ENCODE measurements at regions not wholly inside any gene's neighbourhood (a gene's known extent, or its start where the extent isn't known, plus 50 kb on each side); places are given as distances from the start of the nearest gene placed in this dataset.
A peak's percentile ranks its signal among the peaks of the same experiment; 100 is the strongest.
"Not testable (repeated sequence)": the region's sequence is repeated elsewhere in the genome, so short reads cannot be mapped to it uniquely, and the experiment has no call there.

GRCh38 chr18:38494065-38494464, 928.5 kb upstream of the CELF4 start:
- Mint-ChIP-seq H3K4me3 (ENCODE audit: unreplicated experiment) (peak overlapping the region; percentile 0), H3K27me3 (ENCODE audit: insufficient read depth, unreplicated experiment) (no peaks in the 10 kb centered on the region), H3K27ac (ENCODE audit: low read depth, unreplicated experiment) (peak overlapping the region; percentile 55), H3K36me3 (ENCODE audit: insufficient read depth, unreplicated experiment) (no peaks in the 10 kb centered on the region), H3K9me3 (ENCODE audit: unreplicated experiment) (no peaks in the 10 kb centered on the region), H3K4me1 (ENCODE audit: insufficient read depth, unreplicated experiment) (peaks cover 37% of the 10 kb centered on the region)
- no peak for TF ChIP-seq CTCF (IDR thresholded peaks at IDR 0.05; ENCODE audit: unreplicated experiment)
- ChIA-PET POLR2A (interaction anchor here (0.5 to 1.2 kb wide), 8 partner anchors 8 to 1393 kb away, joined by 3 to 4 read pairs (median 3); no protein-coding TSS in a partner anchor), CTCF (interaction anchor here (1.2 kb wide), 1 partner anchor 18 kb away, joined by 3 read pairs; no protein-coding TSS in a partner anchor)
- no TSS peak for BruUV-seq (replicated peaks)
- DNase-seq (ENCODE audit: unreplicated experiment), result peak; percentile 10
- intact Hi-C loops (cut with micrococcal nuclease), result no loop called here

DNA sequence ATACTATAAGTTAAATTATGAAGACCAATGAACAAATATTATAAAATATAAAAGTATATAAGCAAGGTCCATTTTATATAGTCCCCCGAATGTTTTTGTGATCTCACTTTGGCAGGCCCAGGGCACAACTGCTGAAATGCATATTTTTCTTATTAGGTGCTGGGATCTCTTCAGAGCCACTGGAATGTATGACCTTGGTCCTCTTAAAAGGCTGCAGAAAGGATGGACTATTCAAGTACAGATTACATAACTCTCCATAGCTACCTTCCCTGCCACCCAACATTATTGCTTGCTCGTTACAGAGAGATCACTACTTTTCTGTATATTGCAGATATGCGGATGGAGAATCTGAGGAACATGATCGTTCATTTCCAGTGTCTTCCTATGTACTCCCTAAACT, 925.6 kb upstream of the CELF4 start:
- no peak for TF ChIP-seq CTCF (IDR thresholded peaks at IDR 0.05; ENCODE audit: unreplicated experiment)
- intact Hi-C loops (cut with micrococcal nuclease), result no loop called here
- H3K27me3 Mint-ChIP-seq (ENCODE audit: insufficient read depth, unreplicated experiment), result no peaks in the 10 kb centered on the region
- H3K4me1 Mint-ChIP-seq (ENCODE audit: insufficient read depth, unreplicated experiment), result peaks cover 17% of the 10 kb centered on the region
- H3K4me3 Mint-ChIP-seq (ENCODE audit: unreplicated experiment), result no peak overlapping the region
- H3K27ac Mint-ChIP-seq (ENCODE audit: low read depth, unreplicated experiment), result no peak overlapping the region
- no TSS peak for BruUV-seq (replicated peaks)
- no peaks in the 10 kb centered on the region for H3K9me3 Mint-ChIP-seq (ENCODE audit: unreplicated experiment)
- no peak for DNase-seq (ENCODE audit: unreplicated experiment)
- POLR2A ChIA-PET, result no interaction called here
- no peaks in the 10 kb centered on the region for H3K36me3 Mint-ChIP-seq (ENCODE audit: insufficient read depth, unreplicated experiment)
- CTCF ChIA-PET, result no interaction called here

- H3K4me3 Mint-ChIP-seq (ENCODE audit: unreplicated experiment); CTCF ChIA-PET; POLR2A ChIA-PET; H3K36me3 Mint-ChIP-seq (ENCODE audit: insufficient read depth, unreplicated experiment); H3K27ac Mint-ChIP-seq (ENCODE audit: low read depth, unreplicated experiment); BruUV-seq (replicated peaks); H3K9me3 Mint-ChIP-seq (ENCODE audit: unreplicated experiment); intact Hi-C loops (cut with micrococcal nuclease); DNase-seq (ENCODE audit: unreplicated experiment); H3K27me3 Mint-ChIP-seq (ENCODE audit: insufficient read depth, unreplicated experiment): not testable (repeated sequence)
- H3K4me1 Mint-ChIP-seq (ENCODE audit: insufficient read depth, unreplicated experiment), result peaks cover 12% of the 10 kb centered on the region
These were observed 924.1 kb upstream of the CELF4 start for GRCh38 chr18:38489721-38490120.

GRCh38 chr18:38487521-38487920, 921.9 kb upstream of the CELF4 start:
- Mint-ChIP-seq H3K27ac (ENCODE audit: low read depth, unreplicated experiment) (no peak overlapping the region), H3K4me1 (ENCODE audit: insufficient read depth, unreplicated experiment) (no peaks in the 10 kb centered on the region), H3K27me3 (ENCODE audit: insufficient read depth, unreplicated experiment) (no peaks in the 10 kb centered on the region), H3K36me3 (ENCODE audit: insufficient read depth, unreplicated experiment) (no peaks in the 10 kb centered on the region), H3K4me3 (ENCODE audit: unreplicated experiment) (no peak overlapping the region), H3K9me3 (ENCODE audit: unreplicated experiment) (no peaks in the 10 kb centered on the region)
- ChIA-PET POLR2A (no interaction called here), CTCF (no interaction called here)
- DNase-seq (ENCODE audit: unreplicated experiment), result no peak
- no TSS peak for BruUV-seq (replicated peaks)
- TF ChIP-seq CTCF (IDR thresholded peaks at IDR 0.05; ENCODE audit: unreplicated experiment), result no peak
- intact Hi-C loops (cut with micrococcal nuclease), result no loop called here

DNA sequence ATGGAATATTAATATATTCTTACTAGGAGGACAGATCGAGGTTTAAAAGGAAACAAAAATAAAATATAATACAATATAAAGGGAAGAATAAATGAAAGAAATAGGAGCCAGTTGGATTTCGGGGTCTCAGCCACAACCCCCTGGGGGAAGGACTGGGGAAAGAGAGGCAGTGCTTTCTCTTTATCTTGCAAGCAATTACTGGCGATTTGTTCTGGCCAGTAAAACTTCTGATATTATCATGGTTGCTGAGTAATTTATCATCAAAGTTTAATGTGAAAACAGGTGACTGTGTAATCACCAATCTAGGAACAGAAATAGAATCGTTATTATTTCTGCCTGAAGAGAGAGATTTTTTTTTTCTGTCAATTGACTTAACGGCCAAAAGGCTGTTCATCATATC, 917.7 kb upstream of the CELF4 start:
- Mint-ChIP-seq H3K9me3 (ENCODE audit: unreplicated experiment) (no peaks in the 10 kb centered on the region), H3K4me3 (ENCODE audit: unreplicated experiment) (no peak overlapping the region), H3K27ac (ENCODE audit: low read depth, unreplicated experiment) (no peak overlapping the region), H3K36me3 (ENCODE audit: insufficient read depth, unreplicated experiment) (no peaks in the 10 kb centered on the region), H3K4me1 (ENCODE audit: insufficient read depth, unreplicated experiment) (no peaks in the 10 kb centered on the region), H3K27me3 (ENCODE audit: insufficient read depth, unreplicated experiment) (no peaks in the 10 kb centered on the region)
- ChIA-PET CTCF (no interaction called here), POLR2A (no interaction called here)
- intact Hi-C loops (cut with micrococcal nuclease), result no loop called here
- TF ChIP-seq CTCF (IDR thresholded peaks at IDR 0.05; ENCODE audit: unreplicated experiment), result no peak
- BruUV-seq (replicated peaks), result no TSS peak
- no peak for DNase-seq (ENCODE audit: unreplicated experiment)

Measured in MCF 10A (cell line).